HG02981 (cell line): ENCODE measurements at regions not wholly inside any gene's neighbourhood (a gene's known extent, or its start where the extent isn't known, plus 50 kb on each side); places are given as distances from the start of the nearest gene placed in this dataset.
"Not testable (repeated sequence)": the region's sequence is repeated elsewhere in the genome, so short reads cannot be mapped to it uniquely, and the experiment has no call there.

Experiments used
- ATAC-seq: cut with Tn5 transposase; IDR thresholded peaks from one replicate; pipeline ENCODE4 v1.9.1; 2021; ENCODE audit warnings: mild to moderate bottlenecking, moderate library complexity; ENCODE audit not compliant: unreplicated experiment

- no peak for ATAC-seq
These were observed 276.0 kb downstream of the COG6 start for GRCh38 chr13:39931505-39931904.

GRCh38 chr13:39932514-39932913 lies 277.1 kb downstream of the COG6 start:
- not testable (repeated sequence) for ATAC-seq

DNA sequence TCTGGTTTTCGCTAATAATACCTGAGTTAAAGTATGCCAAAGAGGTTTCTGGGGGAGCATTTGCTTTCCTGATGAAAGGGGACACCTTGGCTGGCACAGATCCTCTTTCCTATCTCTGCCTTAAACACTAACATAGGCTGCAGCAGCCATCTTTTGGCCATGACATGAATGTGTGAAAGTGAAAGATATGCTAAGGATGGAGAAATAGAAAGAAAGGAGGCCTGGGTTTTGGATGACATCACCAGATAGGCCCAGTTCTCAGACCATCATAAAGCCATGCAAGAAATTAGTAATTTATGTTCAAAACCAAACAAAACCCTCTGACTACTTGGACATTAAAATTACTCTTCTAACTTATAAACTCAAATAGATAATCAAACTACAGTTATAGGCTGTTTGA lies 279.7 kb downstream of the COG6 start:
- ATAC-seq, result no peak

DNA sequence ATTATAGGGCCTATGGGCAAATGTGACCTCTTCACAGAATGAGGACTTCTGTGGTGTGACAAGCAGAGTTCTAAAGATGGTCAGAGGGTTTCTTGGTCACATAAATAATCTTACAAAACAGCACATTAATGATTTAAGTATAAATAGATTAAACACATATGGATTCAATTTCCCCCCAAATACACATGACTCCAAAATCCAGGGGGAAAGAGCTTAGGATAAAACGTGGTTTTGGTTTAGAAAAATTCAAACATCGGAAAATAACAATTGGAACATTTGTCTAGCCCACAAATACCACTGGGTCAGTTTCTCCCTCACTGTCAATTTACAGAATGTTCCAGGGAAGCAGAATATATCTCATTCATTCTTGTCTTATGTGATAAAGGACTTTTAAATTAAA lies 283.1 kb downstream of the COG6 start:
- ATAC-seq, result no peak

DNA sequence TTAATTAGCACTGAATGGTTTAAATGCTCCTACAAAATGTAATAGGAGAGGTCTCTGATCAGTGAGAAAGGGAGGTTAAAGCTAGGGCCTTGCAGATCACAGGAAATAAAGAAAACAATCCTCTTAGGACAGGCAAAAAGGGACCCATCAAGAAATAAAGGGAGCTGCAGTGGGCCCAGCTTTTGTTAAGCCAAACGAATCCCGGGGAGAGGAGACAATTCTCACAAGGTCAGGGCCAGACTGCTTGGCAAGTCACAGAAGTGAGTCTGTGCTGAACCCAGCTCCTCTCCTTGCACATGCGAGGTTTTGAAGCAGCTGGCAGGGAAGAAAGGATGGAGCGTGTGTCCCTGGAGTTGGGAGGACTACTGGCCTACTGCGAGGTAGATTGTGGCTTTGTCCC lies 285.8 kb downstream of the COG6 start:
- ATAC-seq, result no peak

DNA sequence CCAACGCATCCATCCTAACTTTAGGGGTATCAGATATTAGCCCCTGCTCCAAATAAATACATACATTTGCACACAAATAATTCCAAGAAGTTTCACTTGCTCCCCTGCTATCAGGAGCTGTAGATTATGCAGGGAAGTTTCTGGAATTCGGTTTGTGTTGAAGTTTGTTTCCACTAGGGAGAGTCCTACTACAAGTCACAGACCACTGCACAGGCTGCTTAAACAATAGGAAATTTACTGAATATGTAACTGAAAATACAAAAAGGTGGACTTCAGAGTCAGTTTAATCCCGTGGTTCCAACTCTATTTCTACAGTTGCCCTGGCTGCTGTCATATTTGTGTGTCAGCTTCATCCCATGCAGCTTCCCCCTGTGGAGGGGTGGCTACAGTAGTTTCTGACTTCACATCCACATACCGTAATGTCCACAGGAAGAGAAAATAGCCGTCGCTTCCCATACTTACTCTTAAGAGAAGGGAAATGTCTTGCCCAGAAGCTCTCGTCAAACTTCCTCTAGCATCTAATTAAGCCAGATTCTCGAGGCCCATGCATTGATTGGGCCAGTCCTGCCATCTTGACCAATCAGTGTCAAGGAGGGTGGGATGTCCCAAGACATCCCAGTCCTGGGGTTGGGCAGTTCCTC lies 286.6 kb downstream of the COG6 start:
- ATAC-seq, result peak; percentile 13

DNA sequence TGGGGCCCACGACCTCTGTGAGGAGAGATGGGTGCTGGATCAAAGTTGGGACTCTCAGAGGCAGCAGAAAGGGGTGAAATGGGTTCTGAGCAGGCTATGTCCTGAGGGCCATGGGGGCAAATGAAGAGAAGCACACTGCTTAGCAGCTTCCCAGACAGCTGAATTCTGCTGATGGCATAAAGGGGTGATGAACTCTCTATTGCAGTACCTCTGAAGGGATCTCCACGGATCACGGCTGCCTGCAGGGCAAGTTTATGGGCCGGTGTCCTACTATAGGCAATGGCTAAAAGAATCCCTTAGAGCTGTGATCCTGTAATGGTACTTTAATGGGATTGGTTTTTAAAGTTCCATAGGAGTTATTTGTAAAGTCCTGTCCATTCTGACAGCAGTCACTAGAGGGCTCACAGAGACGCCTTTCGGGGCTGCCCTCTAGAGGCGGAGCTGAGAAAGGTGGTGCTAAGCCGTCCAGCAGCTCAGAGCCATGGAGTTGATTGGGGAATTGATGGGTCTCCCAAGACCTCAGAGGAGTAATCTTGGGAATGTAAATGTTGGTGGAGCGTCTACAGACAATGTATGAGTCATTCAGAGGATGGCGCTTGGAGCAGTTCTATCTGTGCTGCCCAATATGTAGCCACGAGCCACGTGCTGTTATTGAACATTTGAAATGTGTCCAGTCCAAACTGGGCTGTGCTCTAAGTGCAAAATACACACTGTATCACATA lies 287.3 kb downstream of the COG6 start:
- ATAC-seq, result peak; percentile 98

GRCh38 chr13:39943711-39944110 lies 288.2 kb downstream of the COG6 start:
- ATAC-seq, result no peak

GRCh38 chr13:39945226-39945625 lies 289.8 kb downstream of the COG6 start:
- no peak for ATAC-seq

GRCh38 chr13:39946769-39947168 lies 291.3 kb downstream of the COG6 start:
- ATAC-seq, result no peak

DNA sequence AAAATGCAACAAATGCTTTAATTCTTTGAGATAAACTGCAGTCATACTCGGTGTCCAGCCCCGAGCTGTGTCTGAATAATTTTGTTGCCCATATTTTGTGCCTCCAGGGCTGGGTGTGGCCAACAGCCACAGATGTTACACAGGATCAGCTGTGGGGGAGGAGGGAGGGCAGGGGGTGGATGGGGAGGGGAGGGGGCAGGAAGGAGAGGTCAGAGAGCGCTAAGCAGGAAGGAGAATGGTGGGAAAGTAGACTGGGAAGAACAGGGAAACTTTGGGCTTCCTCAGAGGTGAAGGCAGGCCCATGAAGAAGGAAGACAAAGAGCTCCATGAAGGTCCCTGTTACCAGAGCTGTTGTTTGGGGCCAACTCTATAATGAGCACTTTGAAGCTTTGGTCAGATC lies 295.8 kb downstream of the COG6 start:
- no peak for ATAC-seq

GRCh38 chr13:39952249-39953233 lies 297.1 kb downstream of the COG6 start:
- no peak for ATAC-seq

- ATAC-seq, result no peak
These were observed 299.0 kb downstream of the COG6 start for GRCh38 chr13:39954476-39954875.

- ATAC-seq, result peak; percentile 42
These were observed 300.1 kb downstream of the COG6 start for GRCh38 chr13:39955560-39955959.

DNA sequence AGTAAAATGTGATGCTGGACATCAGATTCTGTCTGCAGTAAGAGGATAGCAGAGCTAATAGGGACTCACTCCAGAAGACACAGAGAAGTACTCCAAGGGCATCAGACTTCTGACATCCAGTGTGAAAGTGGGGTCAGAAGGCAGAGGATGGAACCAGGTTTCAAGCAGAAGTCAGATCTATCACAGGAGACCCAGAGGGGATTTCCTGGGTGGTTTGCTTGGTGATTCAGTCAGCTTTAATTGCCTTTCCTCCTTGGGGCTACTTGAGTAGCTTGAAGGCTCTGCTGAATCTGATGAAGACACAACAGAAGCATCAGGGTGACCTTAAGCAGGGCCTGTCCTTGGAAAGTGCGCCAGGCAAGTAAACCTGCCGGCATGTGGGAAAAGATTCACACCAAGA lies 300.6 kb downstream of the COG6 start:
- peak; percentile 69 for ATAC-seq

- ATAC-seq, result no peak
These were observed 302.6 kb downstream of the COG6 start for GRCh38 chr13:39957868-39958677.

DNA sequence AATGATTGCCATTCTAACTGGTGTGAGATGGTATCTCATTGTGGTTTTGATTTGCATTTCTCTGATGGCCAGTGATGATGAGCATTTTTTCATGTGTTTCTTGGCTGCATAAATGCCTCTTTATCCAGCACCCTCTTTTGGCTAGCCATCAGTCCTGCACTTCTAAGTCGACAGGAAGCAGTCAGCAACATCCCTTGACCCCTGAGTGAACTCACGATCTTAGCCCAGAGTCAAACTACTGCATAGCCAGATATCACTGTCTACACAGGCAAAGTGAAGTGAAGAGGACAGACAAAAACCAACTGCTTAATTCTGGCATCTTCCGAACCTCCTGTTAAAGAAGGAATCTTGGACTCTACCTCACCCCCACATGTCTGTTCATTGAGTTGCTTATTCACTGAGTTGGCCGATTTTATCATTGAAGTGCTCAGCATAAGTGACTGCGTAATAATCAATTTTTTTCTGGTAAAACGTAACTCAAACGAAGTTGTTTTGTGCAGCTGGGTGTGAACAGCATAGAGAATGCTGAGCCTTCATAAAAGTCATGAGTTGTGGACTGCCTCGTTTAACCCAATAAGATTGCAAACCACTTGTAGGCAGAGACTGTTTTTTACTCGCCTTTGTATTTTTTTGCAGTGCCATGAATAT lies 304.2 kb downstream of the COG6 start:
- no peak for ATAC-seq

- no peak for ATAC-seq
These were observed 304.7 kb downstream of the COG6 start for GRCh38 chr13:39960191-39960590.

DNA sequence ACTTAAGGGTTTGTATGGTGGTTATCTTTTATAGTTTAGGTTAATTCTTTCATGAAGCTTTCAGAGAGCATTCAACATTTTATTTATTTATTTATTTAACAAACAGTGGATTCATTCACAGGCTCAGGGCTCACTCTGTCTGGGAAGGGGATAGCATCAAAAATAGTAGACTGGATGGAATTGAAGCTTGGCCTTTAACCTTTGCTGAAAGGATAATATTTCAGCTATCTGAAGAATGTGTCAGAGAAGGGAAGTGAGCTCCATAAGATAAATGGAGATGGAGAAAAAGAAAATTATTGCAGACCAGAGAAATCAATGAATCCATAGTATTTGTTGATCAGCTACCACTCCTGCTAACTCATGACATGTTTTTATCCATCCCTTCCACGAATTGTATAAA lies 305.6 kb downstream of the COG6 start:
- no peak for ATAC-seq

DNA sequence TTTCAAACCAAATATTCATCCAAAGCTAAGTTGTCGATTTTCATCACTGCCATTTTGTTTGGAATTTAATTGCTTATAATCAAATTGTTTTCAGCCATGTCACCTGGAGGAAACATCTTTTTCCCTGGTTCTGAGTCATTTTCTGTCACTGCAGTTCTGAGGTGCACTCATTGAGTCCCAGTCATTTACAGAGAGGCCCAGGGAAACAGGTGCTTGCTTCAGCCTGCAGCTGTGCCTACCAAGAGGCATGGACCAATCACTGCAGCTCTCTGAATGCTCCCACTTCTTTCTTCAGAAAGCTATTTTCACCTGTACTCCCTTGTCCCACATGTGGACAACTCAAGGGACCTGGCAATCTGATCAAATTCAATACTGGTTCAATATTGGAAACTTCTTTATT lies 308.1 kb downstream of the COG6 start:
- no peak for ATAC-seq
